KMS-11 (cell line): ENCODE measurements at regions not wholly inside any gene's neighbourhood (a gene's known extent, or its start where the extent isn't known, plus 50 kb on each side); places are given as distances from the start of the nearest gene placed in this dataset.

Source experiments
- H2AFZ ChIP-seq: fragments of 200-600 bp; sonication (generic); 2 replicates; pipeline ENCODE4 v1.6.1; 2016; ENCODE audit warnings: antibody characterized with exemption, mixed run types, low read depth
- H3K27ac ChIP-seq: fragments of 200-600 bp; sonication (generic); 2 replicates; pipeline ENCODE4 v1.6.1; 2016; ENCODE audit warnings: mild to moderate bottlenecking, mixed run types
- H3K27me3 ChIP-seq: fragments of 200-600 bp; sonication (generic); 2 replicates; pipeline ENCODE4 v1.6.1; 2017; ENCODE audit warnings: mild to moderate bottlenecking, low read depth, mixed run types, moderate library complexity; ENCODE audit not compliant: insufficient read depth
- H3K36me3 ChIP-seq: fragments of 200-600 bp; sonication (generic); 2 replicates; pipeline ENCODE4 v1.6.1; 2017; ENCODE audit warnings: mild to moderate bottlenecking, mixed run types; ENCODE audit not compliant: insufficient read depth
- H3K4me1 ChIP-seq: fragments of 200-600 bp; sonication (generic); 2 replicates; pipeline ENCODE4 v1.6.1; 2016; ENCODE audit warnings: mild to moderate bottlenecking, low read depth, mixed run types; ENCODE audit not compliant: poor library complexity, severe bottlenecking
- H3K4me2 ChIP-seq: fragments of 200-600 bp; sonication (generic); 2 replicates; pipeline ENCODE4 v1.7.0; 2016; ENCODE audit warnings: mild to moderate bottlenecking, mixed run types
- H3K4me3 ChIP-seq: fragments of 200-600 bp; sonication (generic); IDR thresholded peaks from 2 replicates; pipeline ENCODE4 v1.6.1; 2017; ENCODE audit warnings: low read depth, low read length, mixed read lengths; ENCODE audit not compliant: insufficient read depth
- H3K79me2 ChIP-seq: fragments of 200-600 bp; sonication (generic); 2 replicates; pipeline ENCODE4 v1.6.1; 2016; ENCODE audit warnings: low read depth, mixed run types; ENCODE audit not compliant: insufficient read depth
- H3K9ac ChIP-seq: fragments of 200-600 bp; sonication (generic); 2 replicates; pipeline ENCODE4 v1.6.1; 2016; ENCODE audit warnings: mild to moderate bottlenecking, mixed run types
- H4K20me1 ChIP-seq: fragments of 200-600 bp; sonication (generic); 2 replicates; pipeline ENCODE4 v1.6.1; 2016; ENCODE audit warnings: mild to moderate bottlenecking, mixed run types; ENCODE audit not compliant: insufficient read depth
- TF ChIP-seq, protein P1 (sequence below): fragments of 200-600 bp; sonication (generic); conservative IDR thresholded peaks from 2 replicates; pipeline ENCODE4 v1.6.1; 2017; ENCODE audit warnings: low read depth, mild to moderate bottlenecking, antibody characterized with exemption, low read length, moderate library complexity, mixed read lengths

DNA sequence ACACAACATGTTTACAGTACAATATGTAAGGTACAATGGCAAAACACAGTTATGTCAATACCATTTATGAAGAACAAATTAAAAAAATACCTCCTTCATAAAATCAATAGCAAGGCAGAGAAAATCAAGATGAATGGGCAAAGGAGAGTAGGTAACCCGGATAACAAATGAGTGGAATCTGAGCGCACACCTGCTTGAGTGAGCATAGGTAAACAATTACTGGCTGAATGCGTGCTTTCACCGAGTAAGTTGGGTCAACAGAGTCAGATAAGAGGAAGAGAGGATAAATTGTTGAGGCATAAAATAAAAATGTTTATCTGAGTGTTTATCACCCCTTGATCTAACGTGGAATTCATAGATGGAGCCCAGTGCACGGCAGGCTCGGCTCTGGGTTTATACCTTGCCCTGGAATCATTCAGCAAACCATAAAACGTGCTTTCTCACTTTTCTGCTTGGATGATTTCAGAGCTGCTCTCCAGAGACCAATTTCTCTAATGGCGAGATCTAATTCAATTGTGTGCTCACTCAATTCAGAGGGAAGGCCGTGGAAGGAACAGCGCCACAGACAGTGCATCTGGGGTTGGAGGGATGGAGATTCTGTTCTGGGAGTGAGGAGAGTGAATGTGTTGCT, 224.8 kb upstream of the MAP3K7 start:
- TF ChIP-seq, protein P1, sequence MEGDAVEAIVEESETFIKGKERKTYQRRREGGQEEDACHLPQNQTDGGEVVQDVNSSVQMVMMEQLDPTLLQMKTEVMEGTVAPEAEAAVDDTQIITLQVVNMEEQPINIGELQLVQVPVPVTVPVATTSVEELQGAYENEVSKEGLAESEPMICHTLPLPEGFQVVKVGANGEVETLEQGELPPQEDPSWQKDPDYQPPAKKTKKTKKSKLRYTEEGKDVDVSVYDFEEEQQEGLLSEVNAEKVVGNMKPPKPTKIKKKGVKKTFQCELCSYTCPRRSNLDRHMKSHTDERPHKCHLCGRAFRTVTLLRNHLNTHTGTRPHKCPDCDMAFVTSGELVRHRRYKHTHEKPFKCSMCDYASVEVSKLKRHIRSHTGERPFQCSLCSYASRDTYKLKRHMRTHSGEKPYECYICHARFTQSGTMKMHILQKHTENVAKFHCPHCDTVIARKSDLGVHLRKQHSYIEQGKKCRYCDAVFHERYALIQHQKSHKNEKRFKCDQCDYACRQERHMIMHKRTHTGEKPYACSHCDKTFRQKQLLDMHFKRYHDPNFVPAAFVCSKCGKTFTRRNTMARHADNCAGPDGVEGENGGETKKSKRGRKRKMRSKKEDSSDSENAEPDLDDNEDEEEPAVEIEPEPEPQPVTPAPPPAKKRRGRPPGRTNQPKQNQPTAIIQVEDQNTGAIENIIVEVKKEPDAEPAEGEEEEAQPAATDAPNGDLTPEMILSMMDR, result no peak
- no peak overlapping the region for H3K4me3 ChIP-seq
- H4K20me1 ChIP-seq, result no peaks in the 10 kb centered on the region
- no peak overlapping the region for H2AFZ ChIP-seq
- no peak overlapping the region for H3K4me2 ChIP-seq
- no peaks in the 10 kb centered on the region for H3K36me3 ChIP-seq
- H3K27me3 ChIP-seq, result no peaks in the 10 kb centered on the region
- H3K27ac ChIP-seq, result no peak overlapping the region
- H3K4me1 ChIP-seq, result no peaks in the 10 kb centered on the region
- H3K79me2 ChIP-seq, result no peaks in the 10 kb centered on the region
- no peak overlapping the region for H3K9ac ChIP-seq

DNA sequence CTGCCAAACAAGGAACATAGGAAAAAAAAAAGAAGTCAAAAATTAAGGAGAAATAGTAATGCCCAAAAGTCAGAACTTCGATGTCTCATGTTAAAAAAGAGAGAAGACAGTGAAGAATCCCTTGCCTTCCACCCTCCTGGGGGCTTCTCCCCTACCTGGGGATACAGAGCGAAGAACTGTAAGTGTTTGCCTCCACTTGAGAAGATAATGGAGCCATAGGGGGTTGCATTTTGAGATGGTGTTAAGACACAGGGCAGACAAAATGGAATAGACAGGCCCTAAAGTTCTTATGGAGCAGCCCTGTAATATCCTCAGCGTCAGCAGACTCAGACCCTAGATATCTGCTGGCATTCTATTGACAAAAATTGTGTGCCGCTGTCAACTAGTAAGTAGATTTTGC, 222.2 kb upstream of the MAP3K7 start:
- Histone ChIP-seq H3K4me1 (no peaks in the 10 kb centered on the region), H4K20me1 (no peaks in the 10 kb centered on the region), H3K36me3 (no peaks in the 10 kb centered on the region), H3K4me3 (no peak overlapping the region), H3K27me3 (no peaks in the 10 kb centered on the region), H3K9ac (no peak overlapping the region), H2AFZ (no peak overlapping the region), H3K4me2 (no peak overlapping the region), H3K79me2 (no peaks in the 10 kb centered on the region), H3K27ac (no peak overlapping the region)
- TF ChIP-seq, protein P1, result no peak

DNA sequence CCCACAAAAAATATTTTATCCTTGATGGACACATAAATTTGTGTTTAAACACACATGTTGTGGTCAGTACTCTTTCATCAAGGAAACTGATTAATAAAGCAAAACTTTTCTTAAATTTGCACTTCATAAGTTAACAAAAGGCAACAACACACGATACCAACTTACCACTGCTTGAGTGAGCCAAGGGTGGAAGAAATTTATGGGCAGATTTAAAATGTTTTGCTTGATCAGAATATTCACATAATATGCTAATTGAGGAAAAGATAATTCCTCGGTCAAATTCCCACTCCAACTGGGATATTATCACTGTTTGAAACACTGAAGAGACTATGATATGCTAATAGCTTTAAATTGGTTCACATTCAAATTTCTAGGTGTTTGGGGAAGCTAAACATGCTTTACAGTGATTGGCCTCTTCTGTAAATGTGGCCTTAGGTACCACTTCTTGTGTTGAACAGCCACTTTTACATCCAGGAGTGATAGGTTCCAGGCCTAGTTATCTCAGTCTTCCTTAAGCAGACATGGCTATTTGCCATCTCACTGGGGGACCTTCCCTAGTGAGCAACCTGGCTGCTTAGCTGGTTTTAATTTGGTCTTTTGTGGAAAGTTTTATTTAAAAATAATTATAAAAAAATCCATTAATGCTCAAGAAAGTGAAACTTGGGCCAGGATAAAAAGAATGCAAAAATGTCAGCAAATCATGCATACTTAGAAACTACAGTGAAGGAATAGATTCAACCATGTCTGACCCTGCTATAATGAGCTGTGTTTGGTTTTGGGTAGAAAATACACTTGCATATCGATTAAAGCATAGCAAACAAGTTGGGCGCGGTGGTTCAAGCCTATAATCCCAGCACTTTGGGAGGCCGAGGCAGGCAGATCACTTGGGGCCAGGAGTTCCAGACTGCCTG, 221.2 kb upstream of the MAP3K7 start:
- Histone ChIP-seq H3K4me2 (no peak overlapping the region), H3K9ac (no peak overlapping the region), H3K36me3 (no peaks in the 10 kb centered on the region), H3K4me3 (no peak overlapping the region), H3K27ac (no peak overlapping the region), H3K27me3 (no peaks in the 10 kb centered on the region), H3K79me2 (no peaks in the 10 kb centered on the region), H3K4me1 (no peaks in the 10 kb centered on the region), H2AFZ (no peak overlapping the region), H4K20me1 (no peaks in the 10 kb centered on the region)
- TF ChIP-seq, protein P1, result no peak

DNA sequence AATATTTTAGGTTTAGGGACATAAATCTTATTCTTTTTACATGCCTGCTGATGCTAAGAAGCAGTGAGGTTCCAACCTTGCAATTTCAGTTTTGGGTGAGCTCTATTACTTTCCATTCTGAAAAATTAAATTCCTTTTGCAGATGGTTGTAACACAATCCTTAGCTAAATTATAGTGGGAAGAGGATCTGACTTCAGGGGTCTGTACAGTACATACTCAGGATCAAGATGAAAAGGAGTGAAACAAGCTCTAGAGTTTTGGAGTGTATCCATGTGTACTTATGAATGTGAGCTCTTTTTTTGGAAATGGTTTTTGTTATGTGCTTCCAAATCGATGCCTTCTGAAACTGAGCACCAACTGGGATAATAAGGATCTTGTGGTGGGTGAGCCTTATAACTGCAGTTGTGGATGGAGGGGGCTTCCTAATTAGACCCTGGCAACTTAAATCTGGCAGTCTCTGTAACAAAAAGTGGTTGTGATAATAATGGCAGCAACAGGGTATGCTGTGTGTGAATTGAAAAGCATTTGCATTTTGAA, 218.8 kb upstream of the MAP3K7 start:
- H3K4me3 ChIP-seq, result no peak overlapping the region
- TF ChIP-seq, protein P1, result no peak
- H4K20me1 ChIP-seq, result no peaks in the 10 kb centered on the region

More for the DNA sequence above, 218.8 kb upstream of the MAP3K7 start:
- Histone ChIP-seq H3K4me1 (no peaks in the 10 kb centered on the region), H3K27me3 (no peaks in the 10 kb centered on the region), H3K4me2 (no peak overlapping the region), H3K36me3 (no peaks in the 10 kb centered on the region), H3K9ac (no peak overlapping the region), H2AFZ (no peak overlapping the region), H3K79me2 (no peaks in the 10 kb centered on the region), H3K27ac (no peak overlapping the region)
